ENCODE measurements at regions not wholly inside any gene's neighbourhood (a gene's known extent, or its start where the extent isn't known, plus 50 kb on each side); places are given as distances from the start of the nearest gene placed in this dataset.

DNA sequence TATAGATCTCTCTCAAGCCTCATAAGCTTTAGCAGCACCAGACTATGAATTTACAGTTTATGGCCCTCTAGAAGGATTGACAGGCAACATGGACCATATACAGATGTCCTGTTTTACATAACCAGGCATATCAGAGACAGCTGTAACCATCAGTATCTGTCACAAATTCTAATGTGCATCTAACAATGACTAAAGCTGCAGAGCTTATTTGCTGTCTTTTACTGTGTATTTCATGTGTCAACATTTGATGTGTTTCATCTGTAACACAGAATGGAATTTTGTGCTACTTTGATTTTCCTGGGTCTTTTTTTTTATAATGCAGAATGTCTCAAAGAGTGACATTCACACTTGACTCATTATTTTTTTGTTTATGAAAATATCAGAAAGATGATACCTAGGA lies 348.3 kb downstream of the SLC16A7 start:
- Mint-ChIP-seq H3K36me3 (no peaks in the 10 kb centered on the region), H3K27ac (no peak overlapping the region), H3K4me1 (no peaks in the 10 kb centered on the region), H3K4me3 (no peak overlapping the region), H3K9me3 (peaks cover 0 to 4% (median 0%) of the 10 kb centered on the region in 3 donors), H3K27me3 (no peaks in the 10 kb centered on the region)

- no peak overlapping the region for H3K27ac Mint-ChIP-seq
- no peaks in the 10 kb centered on the region for H3K4me1 Mint-ChIP-seq
Measured at GRCh38 chr12:59946635-59947034, 350.8 kb downstream of the SLC16A7 start.

DNA sequence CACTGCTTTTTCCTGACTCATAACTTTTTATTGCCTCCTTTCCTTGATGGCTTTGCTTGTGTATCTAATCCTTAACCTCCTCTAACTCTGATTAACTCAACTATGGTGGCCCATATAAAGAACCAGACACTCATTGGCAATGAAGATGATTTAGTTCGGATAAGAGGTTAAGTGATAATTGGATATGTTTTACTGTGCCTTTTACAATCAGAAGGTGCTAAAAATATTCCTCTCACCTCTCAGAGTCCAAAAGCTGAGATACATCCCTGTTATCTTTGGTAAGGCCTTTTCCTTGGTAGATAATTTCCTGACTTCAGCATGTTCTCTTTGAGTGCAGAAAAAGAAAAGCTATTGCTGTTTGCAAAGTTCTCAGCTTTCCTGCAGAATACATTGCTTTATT lies 367.7 kb downstream of the SLC16A7 start:
- Mint-ChIP-seq H3K27me3 (no peaks in the 10 kb centered on the region), H3K36me3 (no peaks in the 10 kb centered on the region), H3K4me3 (no peak overlapping the region), H3K4me1 (no peaks in the 10 kb centered on the region), H3K27ac (no peak overlapping the region), H3K9me3 (peaks cover 4 to 16% (median 6%) of the 10 kb centered on the region in 3 donors)

More at GRCh38 chr12:59946635-59947034, 350.8 kb downstream of the SLC16A7 start:
- Mint-ChIP-seq H3K9me3 (peaks cover 0 to 3% (median under 1%) of the 10 kb centered on the region in 3 donors), H3K27me3 (no peaks in the 10 kb centered on the region), H3K4me3 (no peak overlapping the region), H3K36me3 (no peaks in the 10 kb centered on the region)

DNA sequence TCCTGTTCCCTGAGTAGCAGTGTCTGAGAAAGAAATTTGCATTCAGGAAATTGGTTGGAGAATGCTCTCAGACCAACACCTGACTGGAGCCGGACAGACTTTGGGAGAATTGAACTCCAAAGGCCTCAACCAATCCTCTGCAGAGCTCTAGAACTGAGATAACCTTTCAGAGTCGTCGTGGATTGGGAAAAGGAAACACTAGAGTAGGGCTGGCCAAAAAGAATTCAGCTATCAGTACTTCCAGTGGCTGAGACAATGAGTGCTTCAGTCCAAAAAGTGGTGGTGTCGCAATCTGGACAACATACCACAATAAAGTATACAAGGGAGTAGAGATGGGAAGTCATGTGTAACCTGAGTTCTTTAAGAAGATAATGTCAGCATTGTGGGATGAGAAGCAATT lies 377.1 kb downstream of the SLC16A7 start:
- no peaks in the 10 kb centered on the region for H3K4me1 Mint-ChIP-seq

DNA sequence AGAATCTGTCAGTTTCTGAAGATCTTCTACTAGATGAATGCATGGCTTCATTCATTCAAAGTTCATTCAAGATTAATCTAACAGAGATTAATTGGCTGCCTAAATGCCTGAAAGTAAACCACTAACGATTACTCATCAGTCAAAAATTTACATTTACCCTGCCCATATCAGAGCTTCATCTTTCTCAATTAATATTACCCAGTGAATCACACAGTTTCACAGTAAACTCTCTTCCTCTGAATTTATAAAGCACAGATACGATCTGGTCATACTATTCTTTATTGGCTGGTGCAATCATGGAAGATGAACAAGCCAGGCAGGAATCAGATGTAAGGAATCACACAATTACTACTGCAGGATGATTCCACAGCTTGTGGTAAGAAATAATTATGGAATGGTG lies 377.7 kb downstream of the SLC16A7 start:
- H3K27ac Mint-ChIP-seq = no peak overlapping the region
- no peaks in the 10 kb centered on the region for H3K9me3 Mint-ChIP-seq

More for the DNA sequence above, 377.1 kb downstream of the SLC16A7 start:
- H3K27me3 Mint-ChIP-seq = no peaks in the 10 kb centered on the region
- no peaks in the 10 kb centered on the region for H3K36me3 Mint-ChIP-seq
- no peak overlapping the region for H3K27ac Mint-ChIP-seq
- H3K4me3 Mint-ChIP-seq = no peak overlapping the region
- H3K9me3 Mint-ChIP-seq = peaks cover 0 to 4% (median 0%) of the 10 kb centered on the region in 3 donors

GRCh38 chr12:59977779-59978178 lies 381.9 kb downstream of the SLC16A7 start:
- no peak overlapping the region for H3K27ac Mint-ChIP-seq
- H3K36me3 Mint-ChIP-seq = no peaks in the 10 kb centered on the region
- no peak overlapping the region for H3K4me3 Mint-ChIP-seq
- H3K9me3 Mint-ChIP-seq = no peaks in the 10 kb centered on the region
- H3K27me3 Mint-ChIP-seq = no peaks in the 10 kb centered on the region
- no peaks in the 10 kb centered on the region for H3K4me1 Mint-ChIP-seq

More for the DNA sequence above, 377.7 kb downstream of the SLC16A7 start:
- no peaks in the 10 kb centered on the region for H3K4me1 Mint-ChIP-seq
- H3K27me3 Mint-ChIP-seq = no peaks in the 10 kb centered on the region
- H3K4me3 Mint-ChIP-seq = no peak overlapping the region
- no peaks in the 10 kb centered on the region for H3K36me3 Mint-ChIP-seq

GRCh38 chr12:59980476-59980875 lies 384.6 kb downstream of the SLC16A7 start:
- Mint-ChIP-seq H3K36me3 (no peaks in the 10 kb centered on the region), H3K4me1 (no peaks in the 10 kb centered on the region), H3K4me3 (no peak overlapping the region), H3K27ac (no peak overlapping the region), H3K27me3 (no peaks in the 10 kb centered on the region), H3K9me3 (peaks cover 0 to 3% (median 0%) of the 10 kb centered on the region in 3 donors)

GRCh38 chr12:59999291-59999690 lies 403.5 kb downstream of the SLC16A7 start:
- Mint-ChIP-seq H3K36me3 (no peaks in the 10 kb centered on the region), H3K4me3 (no peak overlapping the region), H3K4me1 (no peaks in the 10 kb centered on the region), H3K9me3 (peaks cover 0 to 5% (median 4%) of the 10 kb centered on the region in 3 donors), H3K27me3 (no peaks in the 10 kb centered on the region), H3K27ac (no peak overlapping the region)

DNA sequence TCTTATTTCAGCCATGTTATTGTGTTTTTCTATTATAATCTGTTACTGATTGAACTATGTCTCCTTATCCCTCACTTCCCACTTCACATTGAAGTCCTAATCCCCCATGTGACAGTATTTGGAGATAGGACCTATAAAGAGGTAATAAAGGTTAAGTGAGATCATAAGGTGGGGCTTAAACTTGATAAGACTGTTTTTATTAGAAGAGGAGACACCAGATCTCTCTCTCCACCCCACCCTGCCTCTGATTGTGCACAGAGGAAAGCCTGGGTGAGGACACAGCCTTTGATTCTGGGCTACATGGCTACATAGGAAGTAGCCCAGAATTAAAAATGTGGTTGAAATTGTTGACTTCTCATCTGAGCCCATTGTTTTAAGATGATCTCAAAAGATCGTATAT lies 414.7 kb downstream of the SLC16A7 start:
- Mint-ChIP-seq H3K4me1 (no peaks in the 10 kb centered on the region), H3K9me3 (peaks cover 0 to 7% (median 4%) of the 10 kb centered on the region in 3 donors), H3K27me3 (no peaks in the 10 kb centered on the region), H3K36me3 (no peaks in the 10 kb centered on the region), H3K4me3 (no peak overlapping the region), H3K27ac (no peak overlapping the region)

DNA sequence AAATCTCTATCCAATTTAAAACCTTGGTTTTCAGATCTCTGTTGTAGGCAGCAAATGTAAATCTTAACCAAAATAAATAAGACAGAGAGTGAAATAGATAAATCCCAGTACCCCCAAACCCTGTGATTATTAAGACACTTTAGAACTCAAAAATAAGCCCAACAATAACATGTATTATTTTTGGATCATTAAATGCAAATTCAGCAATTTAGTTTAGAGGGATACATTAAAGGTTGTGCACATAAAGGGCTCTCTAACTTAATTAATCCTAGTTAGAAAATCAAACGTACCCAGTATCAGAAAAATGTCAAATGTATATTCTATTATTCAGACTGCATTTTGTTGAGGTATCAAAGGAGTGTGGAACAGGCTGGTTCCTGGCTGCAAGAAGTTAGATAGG lies 416.8 kb downstream of the SLC16A7 start:
- no peak overlapping the region for H3K4me3 Mint-ChIP-seq
- peaks cover 0 to 7% (median 4%) of the 10 kb centered on the region in 3 donors for H3K9me3 Mint-ChIP-seq
- no peak overlapping the region for H3K27ac Mint-ChIP-seq
- no peaks in the 10 kb centered on the region for H3K36me3 Mint-ChIP-seq
- no peaks in the 10 kb centered on the region for H3K27me3 Mint-ChIP-seq
- H3K4me1 Mint-ChIP-seq = no peaks in the 10 kb centered on the region

GRCh38 chr12:60014436-60014835 lies 418.6 kb downstream of the SLC16A7 start:
- Mint-ChIP-seq H3K27me3 (no peaks in the 10 kb centered on the region), H3K4me3 (no peak overlapping the region), H3K4me1 (no peaks in the 10 kb centered on the region), H3K27ac (no peak overlapping the region), H3K36me3 (peaks cover 2% of the 10 kb centered on the region), H3K9me3 (peaks cover 1 to 7% (median 4%) of the 10 kb centered on the region in 3 donors)

DNA sequence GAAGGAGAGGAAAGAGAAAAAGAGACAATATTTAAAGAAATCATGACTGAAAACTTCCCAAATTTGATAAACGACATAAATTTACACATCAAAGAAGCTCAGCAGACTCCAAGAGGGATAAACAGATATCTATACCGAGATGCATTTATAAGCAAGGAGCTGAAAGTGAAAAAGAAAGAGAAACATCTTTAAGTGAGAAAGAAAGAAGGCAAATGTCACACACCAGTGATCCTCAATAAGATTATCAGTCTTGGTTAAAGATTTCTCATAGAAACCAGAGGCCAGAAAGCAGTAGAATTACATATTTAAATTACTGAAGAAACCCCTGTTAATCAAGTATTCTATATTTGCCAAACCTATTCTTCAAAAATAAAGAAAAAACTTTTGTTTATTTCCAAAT lies 424.2 kb downstream of the SLC16A7 start:
- peaks cover 2% of the 10 kb centered on the region for H3K36me3 Mint-ChIP-seq
- H3K27ac Mint-ChIP-seq = no peak overlapping the region
- H3K4me3 Mint-ChIP-seq = no peak overlapping the region
- no peaks in the 10 kb centered on the region for H3K4me1 Mint-ChIP-seq
- peaks cover 0 to 4% (median 0%) of the 10 kb centered on the region in 3 donors for H3K9me3 Mint-ChIP-seq
- H3K27me3 Mint-ChIP-seq = no peaks in the 10 kb centered on the region

- Mint-ChIP-seq H3K4me1 (no peaks in the 10 kb centered on the region), H3K27me3 (no peaks in the 10 kb centered on the region), H3K4me3 (no peak overlapping the region), H3K27ac (no peak overlapping the region), H3K36me3 (peaks cover 2% of the 10 kb centered on the region), H3K9me3 (peaks cover 0 to 4% (median 3%) of the 10 kb centered on the region in 3 donors)
Measured at GRCh38 chr12:60021235-60021634, 425.4 kb downstream of the SLC16A7 start.

DNA sequence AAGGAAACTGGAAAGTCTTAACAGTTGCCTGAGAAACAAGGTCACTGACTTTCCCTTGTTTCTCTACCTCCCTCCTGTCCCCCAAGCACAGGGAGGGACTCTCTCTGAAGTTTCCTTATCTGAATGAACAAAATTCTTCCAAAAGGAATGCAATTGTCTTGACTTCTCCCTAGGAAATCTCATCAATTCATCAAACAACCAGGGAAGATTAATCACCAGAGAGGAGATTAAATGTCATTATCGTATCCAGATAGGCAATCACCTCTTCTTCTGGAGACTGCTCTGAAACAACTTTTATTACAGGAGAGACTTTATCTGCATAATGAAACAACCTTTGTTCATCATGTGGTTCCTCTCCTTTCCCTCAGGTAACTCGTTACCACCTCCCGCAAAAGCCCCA lies 431.4 kb downstream of the SLC16A7 start:
- peaks cover 0 to 11% (median 3%) of the 10 kb centered on the region in 3 donors for H3K9me3 Mint-ChIP-seq
- H3K36me3 Mint-ChIP-seq = no peaks in the 10 kb centered on the region

GRCh38 chr12:60034147-60034546 lies 438.3 kb downstream of the SLC16A7 start:
- Mint-ChIP-seq H3K27ac (no peak overlapping the region), H3K27me3 (no peaks in the 10 kb centered on the region), H3K4me1 (no peaks in the 10 kb centered on the region), H3K9me3 (peaks cover 5 to 16% (median 10%) of the 10 kb centered on the region in 3 donors), H3K4me3 (no peak overlapping the region), H3K36me3 (no peaks in the 10 kb centered on the region)

More for the DNA sequence above, 431.4 kb downstream of the SLC16A7 start:
- H3K27me3 Mint-ChIP-seq = no peaks in the 10 kb centered on the region
- no peak overlapping the region for H3K4me3 Mint-ChIP-seq
- H3K27ac Mint-ChIP-seq = no peak overlapping the region
- no peaks in the 10 kb centered on the region for H3K4me1 Mint-ChIP-seq

- H3K4me3 Mint-ChIP-seq = no peak overlapping the region
- H3K9me3 Mint-ChIP-seq = peaks cover 5 to 15% (median 10%) of the 10 kb centered on the region in 3 donors
- no peaks in the 10 kb centered on the region for H3K36me3 Mint-ChIP-seq
- no peaks in the 10 kb centered on the region for H3K27me3 Mint-ChIP-seq
- no peaks in the 10 kb centered on the region for H3K4me1 Mint-ChIP-seq
- H3K27ac Mint-ChIP-seq = no peak overlapping the region
Measured at GRCh38 chr12:60035835-60036234, 440.0 kb downstream of the SLC16A7 start.
